Endothelial cell of umbilical vein (primary cell): ENCODE measurements at regions not wholly inside any gene's neighbourhood (a gene's known extent, or its start where the extent isn't known, plus 50 kb on each side); places are given as distances from the start of the nearest gene placed in this dataset.

Source experiments
- BruUV-seq: library from RNA; stranded (reverse); fragments of 400-500 nt; replicated peaks from 2 replicates; lab custom pipeline; 2021; lab: Mats Ljungman, UMichigan
- CTCF ChIA-PET: fragments of 300-600, 350-600 bp; sonication (Branson Sonifier 250); formaldehyde crosslinking; loops from one replicate; lab custom pipeline; 2021; ENCODE audit warnings: antibody characterized with exemption, inconsistent platforms; lab: Charles Lee
- POLR2A ChIA-PET: fragments of 300-600, 350-600 bp; sonication (Branson Sonifier 250); formaldehyde crosslinking; loops from one replicate; lab custom pipeline; 2021; ENCODE audit warnings: antibody characterized with exemption, inconsistent platforms; lab: Charles Lee
- DNase-seq: peaks from one replicate; pipeline ENCODE4 v3.0.0-alpha.2; 2011; ENCODE audit warnings: low read depth, low spot score
- FAIRE-seq: peaks from 2 replicates; lab custom pipeline; 2011; peaks lifted over from hg19 to GRCh38; lab: Jason Lieb, UNC
- H2AFZ ChIP-seq: 2 replicates; pipeline ENCODE4 v1.6.0; 2012; ENCODE audit warnings: low read depth, low read length, control low read depth, inconsistent platforms
- H3K27ac ChIP-seq: 2 replicates; pipeline ENCODE4 v1.5.1; 2011; ENCODE audit warnings: low read depth, mild to moderate bottlenecking, control low read depth, low read length, moderate library complexity; ENCODE audit not compliant: insufficient read depth
- H3K27me3 ChIP-seq, 2 experiments: 2 replicates each; pipeline versions ENCODE4 v1.6.0 to v1.6.1; 2011; ENCODE audit warnings: low read length in 2 of 2, mixed read lengths in 1 of 2; ENCODE audit not compliant: control insufficient read depth in 2 of 2, insufficient read depth in 2 of 2
- H3K36me3 ChIP-seq, 2 experiments: 2 replicates in 1 of 2; 3 replicates in 1 of 2; pipeline ENCODE4 v1.5.1; 2011; ENCODE audit warnings: low read length in 2 of 2, mild to moderate bottlenecking in 1 of 2, moderate library complexity in 1 of 2; ENCODE audit not compliant: control insufficient read depth in 2 of 2, insufficient read depth in 2 of 2; ENCODE audit errors: extremely low read depth in 1 of 2
- H3K4me1 ChIP-seq: 3 replicates; pipeline ENCODE4 v1.5.1; 2011; ENCODE audit warnings: mild to moderate bottlenecking, low read length; ENCODE audit not compliant: control insufficient read depth, insufficient read depth; ENCODE audit errors: extremely low read depth
- H3K4me2 ChIP-seq: 2 replicates; pipeline ENCODE4 v1.6.1; 2011; ENCODE audit warnings: low read length, control low read depth, mixed read lengths; ENCODE audit not compliant: insufficient read depth
- H3K4me3 ChIP-seq, 3 experiments: fragments of 200-600 bp in 1 of 3; sonication (generic), shearing (Covaris generic) in 1 of 3; replicated peaks in 1 of 3; 2 replicates each; pipeline ENCODE4 v1.5.1; 2011 to 2016; ENCODE audit warnings: control low read depth in 3 of 3, low read length in 3 of 3, mild to moderate bottlenecking in 2 of 3, inconsistent platforms in 1 of 3, low read depth in 1 of 3, moderate library complexity in 1 of 3; ENCODE audit not compliant: insufficient read depth in 1 of 3
- H3K79me2 ChIP-seq: 2 replicates; pipeline ENCODE4 v1.6.0; 2012; ENCODE audit warnings: low read length, inconsistent platforms; ENCODE audit not compliant: control insufficient read depth, insufficient read depth
- H3K9ac ChIP-seq: replicated peaks from 2 replicates; pipeline ENCODE3; 2011; ENCODE audit warnings: low read length, control low read depth; ENCODE audit not compliant: insufficient read depth; ENCODE audit errors: extremely low read depth
- H3K9me1 ChIP-seq: replicated peaks from 3 replicates; pipeline ENCODE4 v1.6.0; 2011; ENCODE audit warnings: mild to moderate bottlenecking, low read length; ENCODE audit not compliant: control insufficient read depth, insufficient read depth; ENCODE audit errors: extremely low read depth
- H3K9me3 ChIP-seq: replicated peaks from 2 replicates; pipeline ENCODE4 v1.5.1; 2012; ENCODE audit warnings: low read length, inconsistent platforms; ENCODE audit not compliant: control insufficient read depth, insufficient read depth
- H4K20me1 ChIP-seq: replicated peaks from 2 replicates; pipeline ENCODE3; 2011; ENCODE audit warnings: mild to moderate bottlenecking, low read length; ENCODE audit not compliant: control insufficient read depth, insufficient read depth; ENCODE audit errors: extremely low read depth
- CTCF ChIP-seq, 2 donors: IDR thresholded peaks; 1 replicate in 1 of 2; 2 replicates in 1 of 2; pipeline ENCODE4 v1.5.1; 2011; ENCODE audit warnings: low read length in 2 of 2, mild to moderate bottlenecking in 2 of 2, moderate library complexity in 2 of 2, control low read depth in 1 of 2, inconsistent platforms in 1 of 2, low read depth in 1 of 2; ENCODE audit not compliant: insufficient read depth in 1 of 2; ENCODE audit errors: extremely low read depth in 1 of 2
- EZH2 ChIP-seq: IDR thresholded peaks from 2 replicates; pipeline ENCODE4 v1.6.1; 2012; ENCODE audit warnings: borderline replicate concordance, low read depth, mild to moderate bottlenecking, moderate library complexity, low read length, inconsistent platforms; ENCODE audit not compliant: severe bottlenecking
- FOS ChIP-seq: IDR thresholded peaks from 2 replicates; pipeline ENCODE4 v1.6.1; 2011; ENCODE audit warnings: mild to moderate bottlenecking, low read length, moderate library complexity, borderline replicate concordance; ENCODE audit not compliant: insufficient read depth
- GATA2 ChIP-seq: IDR thresholded peaks from 2 replicates; pipeline ENCODE4 v1.7.0; 2011; ENCODE audit warnings: low read depth, mild to moderate bottlenecking, moderate library complexity, mixed read lengths, low read length; ENCODE audit not compliant: insufficient read length, insufficient read depth
- JUN ChIP-seq: IDR thresholded peaks from 2 replicates; pipeline ENCODE4 v1.6.1; 2011; ENCODE audit warnings: borderline replicate concordance, low read depth; ENCODE audit not compliant: insufficient read length, insufficient read depth
- MAX ChIP-seq: IDR thresholded peaks from 2 replicates; pipeline ENCODE4 v1.6.1; 2011; ENCODE audit not compliant: insufficient read depth, insufficient read length
- MYC ChIP-seq: IDR thresholded peaks from one replicate; pipeline ENCODE4 v1.6.1; 2011; ENCODE audit warnings: mild to moderate bottlenecking, low read depth, low read length
- POLR2A ChIP-seq: IDR thresholded peaks from 2 replicates; pipeline ENCODE4 v1.6.1; 2012; ENCODE audit warnings: low read depth, mild to moderate bottlenecking, control low read depth, low read length
- POLR2AphosphoS5 ChIP-seq: IDR thresholded peaks from 2 replicates; pipeline ENCODE4 v1.6.1; 2012; ENCODE audit warnings: low read depth, mild to moderate bottlenecking, control low read depth, low read length, moderate library complexity; ENCODE audit not compliant: insufficient read depth
- dilution Hi-C: fragments of 300-500 bp; cut with MboI; formaldehyde crosslinking; loops from one replicate; pipeline ENCODE4 v1.15.0; 2019; ENCODE audit warnings: low sequenced_read_pairs; ENCODE audit not compliant: extremely low pct_ligation_motif_present
- intact Hi-C: fragments of 100-400 bp; cut with micrococcal nuclease; formaldehyde crosslinking; loops from one replicate; pipeline ENCODE4 v1.10.0; 2022

GRCh38 chr1:55713516-55713915, 498.4 kb upstream of the USP24 start:
- dilution Hi-C loops (no loop called here), intact Hi-C loops (no loop called here)
- no peak overlapping the region for H3K9ac ChIP-seq
- H3K27me3 ChIP-seq = no peaks in the 10 kb centered on the region
- no peak overlapping the region for H3K4me3 ChIP-seq
- no peaks in the 10 kb centered on the region for H3K79me2 ChIP-seq
- CTCF ChIA-PET = no interaction called here
- H3K9me1 ChIP-seq = no peaks in the 10 kb centered on the region
- no peak overlapping the region for H3K27ac ChIP-seq
- no peak overlapping the region for H3K4me2 ChIP-seq
- DNase-seq (no peak), FAIRE-seq (no peak)
- no peaks in the 10 kb centered on the region for H3K36me3 ChIP-seq
- no peaks in the 10 kb centered on the region for H3K4me1 ChIP-seq
- BruUV-seq = no TSS peak
- TF ChIP-seq GATA2 (no peak), CTCF (IDR thresholded peaks at IDR 0.05; ENCODE audit: extremely low read depth in 1 of 2, insufficient read depth in 1 of 2, low read depth in 1 of 2, low read length in 2 of 2) (no peak), POLR2AphosphoS5 (no peak), POLR2A (no peak), JUN (no peak), MYC (no peak)
- no peak overlapping the region for H2AFZ ChIP-seq
- POLR2A ChIA-PET = no interaction called here
- H3K9me3 ChIP-seq = no peaks in the 10 kb centered on the region
- no peaks in the 10 kb centered on the region for H4K20me1 ChIP-seq

- dilution Hi-C loops (no loop called here), intact Hi-C loops (no loop called here)
- FAIRE-seq (no peak), DNase-seq (no peak)
- TF ChIP-seq MYC (no peak), JUN (no peak), EZH2 (no peak), CTCF (IDR thresholded peaks at IDR 0.05; ENCODE audit: extremely low read depth in 1 of 2, insufficient read depth in 1 of 2, low read depth in 1 of 2, low read length in 2 of 2) (no peak), FOS (no peak), GATA2 (no peak), POLR2AphosphoS5 (no peak), POLR2A (no peak), MAX (no peak)
- Histone ChIP-seq H2AFZ (no peak overlapping the region), H3K27ac (no peak overlapping the region), H3K4me3 (no peak overlapping the region), H3K4me1 (no peaks in the 10 kb centered on the region), H3K79me2 (no peaks in the 10 kb centered on the region), H3K36me3 (no peaks in the 10 kb centered on the region), H3K9ac (no peak overlapping the region), H4K20me1 (no peaks in the 10 kb centered on the region), H3K9me3 (no peaks in the 10 kb centered on the region), H3K9me1 (no peaks in the 10 kb centered on the region), H3K27me3 (no peaks in the 10 kb centered on the region), H3K4me2 (no peak overlapping the region)
- ChIA-PET POLR2A (no interaction called here), CTCF (interaction anchor here (1.2 kb wide), 1 partner anchor 234 kb away, joined by 3 read pairs; no protein-coding TSS in a partner anchor)
- no TSS peak for BruUV-seq
These were observed 497.0 kb upstream of the USP24 start for GRCh38 chr1:55712148-55712547.
